Mucosa of descending colon (tissue), 3 donors: ENCODE measurements at regions not wholly inside any gene's neighbourhood (a gene's known extent, or its start where the extent isn't known, plus 50 kb on each side); places are given as distances from the start of the nearest gene placed in this dataset.
A peak's percentile ranks its signal among the peaks of the same experiment; 100 is the strongest.

Experiments
- ATAC-seq: fragments of 200-7000 bp; cut with Tn5 transposase; one replicate; pipeline ENCODE4 v1.9.1; 2020; ENCODE audit warnings: mild to moderate bottlenecking, moderate library complexity
- DNase-seq, 3 donors: peaks; one replicate each; pipeline ENCODE4 v3.0.0-alpha.2; 2020
- H3K36me3 ChIP-seq: fragments of 200-600 bp; one replicate; pipeline ENCODE4 v1.8.0; 2021; ENCODE audit warnings: low read depth, mild to moderate bottlenecking
- H3K4me1 ChIP-seq: fragments of 200-600 bp; one replicate; pipeline ENCODE4 v1.8.0; 2021; ENCODE audit warnings: low read depth, mild to moderate bottlenecking
- H3K4me3 ChIP-seq: fragments of 200-600 bp; one replicate; pipeline ENCODE4 v1.8.0; 2021; ENCODE audit warnings: mild to moderate bottlenecking
- H3K9me3 ChIP-seq: fragments of 200-600 bp; one replicate; pipeline ENCODE4 v1.8.0; 2021; ENCODE audit warnings: mild to moderate bottlenecking
- CTCF ChIP-seq: fragments of 200-600 bp; IDR thresholded peaks from one replicate; pipeline ENCODE4 v1.8.0; 2022; ENCODE audit warnings: antibody characterized with exemption, mild to moderate bottlenecking
- intact Hi-C, 2 donors: fragments of 100-400 bp; cut with DNase I in 1 of 2; cut with micrococcal nuclease in 1 of 2; formaldehyde crosslinking; loops; one replicate each; pipeline versions ENCODE4 v1.11.0 to v1.11.1; 2022; cut with DNase I, micrococcal nuclease
- donor health status: DM: no; HTN: no; CAD: no; lungs with moderate emphysema.
- donor health status: DM: no; HTN: no; CAD: no.
- donor health status: DM: no; HTN: yes; CAD: no.

DNA sequence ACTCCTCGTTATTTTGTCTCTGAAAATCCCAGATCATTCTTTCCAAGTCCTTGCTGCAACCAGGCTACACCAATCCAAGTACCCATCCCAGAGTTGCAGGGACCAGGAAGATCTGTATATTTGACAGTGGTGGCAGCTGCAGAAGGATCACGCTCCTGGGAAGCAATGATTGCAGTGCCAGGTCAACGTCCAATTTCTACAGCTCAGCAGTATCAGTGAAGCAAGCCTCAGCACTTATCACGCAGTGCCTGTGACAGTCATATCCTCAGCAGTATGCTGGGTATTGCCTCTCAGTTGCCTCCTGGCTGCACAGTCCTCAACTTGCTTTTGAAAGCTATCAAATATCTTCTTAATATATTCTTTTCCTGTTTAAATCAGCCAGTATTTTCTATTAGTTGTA, 66.7 kb downstream of the BARHL2 start:
- no peak for TF ChIP-seq CTCF
- no peaks in the 10 kb centered on the region for H3K36me3 ChIP-seq
- H3K4me1 ChIP-seq = no peaks in the 10 kb centered on the region
- no peak overlapping the region for H3K4me3 ChIP-seq
- ATAC-seq = peak; percentile 34
- intact Hi-C loops = no loop called here
- DNase-seq = peak in 2 of 3 donors; percentile 2 to 19
- no peaks in the 10 kb centered on the region for H3K9me3 ChIP-seq

- intact Hi-C loops = no loop called here
- DNase-seq = no peak
- no peak for TF ChIP-seq CTCF
- H3K9me3 ChIP-seq = no peaks in the 10 kb centered on the region
- no peaks in the 10 kb centered on the region for H3K4me1 ChIP-seq
- no peak overlapping the region for H3K4me3 ChIP-seq
- no peak for ATAC-seq
- H3K36me3 ChIP-seq = no peaks in the 10 kb centered on the region
These were observed 76.8 kb downstream of the BARHL2 start for GRCh38 chr1:90640325-90640724.

DNA sequence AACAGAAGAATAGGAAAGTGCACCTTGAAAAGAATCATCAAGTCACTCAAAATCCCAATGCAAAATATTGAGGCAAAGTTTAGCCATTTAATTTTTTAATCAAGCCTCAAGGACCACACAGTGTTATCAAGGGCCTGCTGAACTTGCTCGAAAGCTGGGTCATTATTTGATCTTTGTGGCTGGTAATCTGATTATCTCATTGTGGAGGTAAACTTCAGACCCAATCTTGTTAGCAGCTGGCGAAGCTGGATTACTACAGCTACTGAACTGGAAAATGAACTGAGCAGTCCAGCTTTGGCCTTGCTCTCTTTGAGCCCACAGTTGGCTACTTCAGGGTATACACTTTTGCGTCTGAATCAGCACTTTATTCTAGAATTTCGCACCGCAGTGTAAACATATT, 94.4 kb downstream of the BARHL2 start:
- H3K4me1 ChIP-seq = no peaks in the 10 kb centered on the region
- DNase-seq = no peak
- H3K4me3 ChIP-seq = no peak overlapping the region
- H3K36me3 ChIP-seq = no peaks in the 10 kb centered on the region
- no peak for TF ChIP-seq CTCF
- intact Hi-C loops = no loop called here
- ATAC-seq = no peak
- no peaks in the 10 kb centered on the region for H3K9me3 ChIP-seq

DNA sequence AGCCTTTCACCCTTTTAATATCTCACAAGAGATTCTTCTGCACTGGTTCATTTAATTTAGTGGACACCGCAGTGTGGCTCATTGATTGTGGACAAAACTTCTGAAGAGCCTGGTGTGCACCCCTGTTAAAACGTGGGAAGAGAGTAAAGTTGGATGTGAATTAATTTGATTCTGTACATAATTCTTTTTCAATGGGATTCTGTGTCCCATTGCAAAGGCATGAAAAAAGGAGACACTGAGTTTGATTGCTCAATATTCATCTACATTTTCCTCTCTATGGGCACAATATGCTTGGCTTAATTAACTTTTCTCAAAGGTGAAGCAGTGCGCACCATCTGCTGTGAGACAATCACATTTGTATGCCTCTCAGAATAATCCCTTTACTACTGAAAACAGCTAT, 95.1 kb downstream of the BARHL2 start:
- intact Hi-C loops = no loop called here
- Histone ChIP-seq H3K9me3 (no peaks in the 10 kb centered on the region), H3K4me1 (no peaks in the 10 kb centered on the region), H3K36me3 (no peaks in the 10 kb centered on the region), H3K4me3 (no peak overlapping the region)
- DNase-seq (no peak), ATAC-seq (no peak)
- TF ChIP-seq CTCF = no peak

DNA sequence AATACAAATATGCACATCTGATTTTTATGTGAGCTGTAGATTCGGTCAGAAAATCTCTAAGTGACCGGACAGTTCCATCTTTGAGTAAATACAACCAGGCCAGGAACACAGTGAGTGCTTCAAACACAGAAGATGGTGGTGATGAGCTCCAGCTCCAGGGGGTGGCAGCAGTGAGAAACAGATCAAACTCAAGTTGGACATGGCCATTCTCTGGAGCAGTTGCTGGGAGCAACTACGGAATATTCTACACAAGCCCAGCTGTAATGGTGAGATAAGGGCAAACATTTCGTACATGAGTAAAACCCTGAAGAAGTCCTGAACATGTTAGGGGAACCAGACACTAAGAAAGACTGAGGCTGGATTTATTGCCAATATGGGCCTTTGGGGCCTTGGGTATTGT, 100.7 kb downstream of the BARHL2 start:
- Histone ChIP-seq H3K4me1 (no peaks in the 10 kb centered on the region), H3K36me3 (no peaks in the 10 kb centered on the region), H3K4me3 (no peak overlapping the region), H3K9me3 (no peaks in the 10 kb centered on the region)
- no peak for TF ChIP-seq CTCF
- peak; percentile 36 for ATAC-seq
- intact Hi-C loops = no loop called here
- peak in 2 of 3 donors; percentile 22 to 34 for DNase-seq

- ATAC-seq = no peak
These were observed 102.2 kb downstream of the BARHL2 start for GRCh38 chr1:90614872-90615271.

More at GRCh38 chr1:90614872-90615271, 102.2 kb downstream of the BARHL2 start:
- DNase-seq = no peak
- no peak for TF ChIP-seq CTCF
- intact Hi-C loops = no loop called here
- Histone ChIP-seq H3K4me1 (no peaks in the 10 kb centered on the region), H3K36me3 (no peaks in the 10 kb centered on the region), H3K9me3 (no peaks in the 10 kb centered on the region), H3K4me3 (no peak overlapping the region)
